Glomerular visceral epithelial cell (primary cell): ENCODE measurements at regions not wholly inside any gene's neighbourhood (a gene's known extent, or its start where the extent isn't known, plus 50 kb on each side); places are given as distances from the start of the nearest gene placed in this dataset.
"Not testable (repeated sequence)": the region's sequence is repeated elsewhere in the genome, so short reads cannot be mapped to it uniquely, and the experiment has no call there.

ENCODE experiments used
- DNase-seq: peaks from one replicate; pipeline ENCODE4 v3.0.0-alpha.2; 2016; ENCODE audit errors: extremely low spot score

DNA sequence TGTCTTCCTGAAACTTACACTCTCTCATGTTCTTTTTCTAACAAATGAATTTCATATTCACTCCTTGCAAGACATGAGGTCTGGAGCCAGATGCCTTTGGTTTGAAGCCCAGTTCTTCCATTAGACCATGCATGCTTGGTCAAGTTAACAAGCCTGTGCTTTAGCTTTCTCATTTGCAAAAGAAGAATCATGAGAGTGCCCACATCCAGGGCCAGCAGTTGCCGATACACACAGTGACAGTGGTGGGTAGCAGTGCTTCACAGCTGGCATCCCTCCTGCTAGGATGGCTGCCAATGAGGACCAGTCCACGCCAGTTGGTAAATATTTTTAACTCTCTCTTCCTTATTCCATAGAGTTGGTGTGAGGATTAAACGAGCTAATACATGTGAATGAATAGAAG is 163.1 kb downstream of the PHLDA1 start:
- DNase-seq = no peak

DNA sequence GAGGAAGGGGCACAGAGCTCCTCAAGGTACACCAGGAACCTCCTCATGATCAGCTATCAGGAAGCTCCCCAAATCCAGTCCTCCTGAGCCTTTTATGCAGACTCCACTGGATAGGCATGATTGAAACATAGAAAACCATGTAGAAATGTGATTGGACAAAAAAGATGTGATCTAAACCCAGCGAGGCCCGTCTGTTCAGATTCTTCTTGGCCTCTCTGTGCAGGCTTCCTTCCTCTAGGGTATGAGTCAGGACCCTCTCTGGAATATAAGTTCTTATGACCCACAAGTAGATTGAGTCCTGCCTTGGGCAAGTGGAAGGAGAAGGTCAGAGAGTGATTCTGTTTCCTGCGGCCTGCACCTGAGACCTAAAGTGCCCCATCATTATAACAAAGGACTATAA is 166.3 kb downstream of the PHLDA1 start:
- no peak for DNase-seq

DNA sequence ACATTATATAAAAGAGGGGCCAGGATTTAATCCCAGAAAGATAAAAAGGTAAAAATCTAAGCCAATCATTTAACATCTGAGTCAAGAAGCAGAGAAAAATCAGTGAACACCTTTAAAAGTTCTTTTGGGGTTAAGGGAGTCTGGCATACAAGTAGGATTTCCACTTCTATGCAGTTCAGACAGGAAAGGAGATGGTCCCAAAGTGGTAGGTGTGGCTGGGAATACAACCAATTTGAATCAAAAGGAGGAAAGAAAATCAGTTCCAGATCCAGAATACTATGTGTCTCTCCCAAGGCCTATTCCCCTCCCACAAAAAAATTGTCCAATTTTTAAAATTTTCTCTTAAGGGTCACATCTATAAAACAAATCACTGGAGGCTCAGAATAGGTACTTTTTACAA is 167.4 kb downstream of the PHLDA1 start:
- no peak for DNase-seq

DNA sequence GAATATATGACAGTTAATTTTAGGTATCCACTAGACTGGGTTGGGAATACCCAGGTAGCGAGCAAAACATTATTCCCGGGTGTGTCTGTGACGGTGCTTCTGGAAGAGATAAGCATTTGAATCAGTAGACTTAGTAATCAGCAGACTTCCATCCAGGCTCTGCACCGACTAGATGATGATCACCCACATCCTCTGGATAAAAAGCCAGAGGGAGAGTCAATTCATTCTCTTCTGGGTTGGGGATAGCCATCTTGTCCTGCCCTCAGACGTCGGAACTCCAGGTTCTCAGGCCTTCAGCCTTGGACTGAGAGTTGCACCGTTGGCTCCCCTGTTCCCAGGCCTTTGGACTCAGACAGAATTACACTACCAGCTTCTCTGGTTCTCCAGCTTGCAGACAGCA is 168.0 kb downstream of the PHLDA1 start:
- no peak for DNase-seq

DNA sequence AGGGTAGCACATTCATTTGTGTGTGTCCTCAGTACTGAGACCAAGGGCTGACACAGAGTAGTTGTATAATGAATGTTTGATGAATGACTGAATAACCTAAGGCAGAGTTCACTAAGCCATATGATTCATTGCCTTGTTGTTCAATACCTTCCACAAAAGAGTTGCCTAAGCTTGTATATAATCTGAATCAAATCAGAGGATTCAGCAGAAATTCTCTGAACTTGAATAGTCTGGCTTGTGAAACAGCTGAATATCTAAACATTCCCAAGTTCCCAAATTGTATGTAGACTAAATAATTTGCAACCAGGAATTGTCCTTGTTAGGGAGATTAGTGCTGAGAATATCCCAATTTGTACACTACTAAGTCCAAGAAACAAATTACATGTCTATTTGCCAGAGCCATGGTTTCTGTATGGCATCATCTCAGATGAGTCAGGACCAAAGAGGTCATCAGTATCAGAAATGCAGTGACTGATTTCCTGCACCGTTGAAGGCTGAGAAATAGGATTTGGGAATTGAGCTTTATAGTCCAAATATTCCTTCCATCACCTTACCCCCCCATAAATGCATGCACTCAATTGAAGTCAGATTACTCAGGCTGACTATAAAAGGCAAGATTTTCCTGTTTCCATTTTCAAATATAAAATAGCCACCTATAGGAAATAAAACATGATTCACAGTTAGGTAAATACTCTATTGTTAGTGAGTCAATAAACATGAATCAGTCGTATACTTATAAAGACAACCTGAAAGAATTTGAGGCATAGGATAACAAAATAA is 168.7 kb downstream of the PHLDA1 start:
- peak; percentile 46 for DNase-seq

DNA sequence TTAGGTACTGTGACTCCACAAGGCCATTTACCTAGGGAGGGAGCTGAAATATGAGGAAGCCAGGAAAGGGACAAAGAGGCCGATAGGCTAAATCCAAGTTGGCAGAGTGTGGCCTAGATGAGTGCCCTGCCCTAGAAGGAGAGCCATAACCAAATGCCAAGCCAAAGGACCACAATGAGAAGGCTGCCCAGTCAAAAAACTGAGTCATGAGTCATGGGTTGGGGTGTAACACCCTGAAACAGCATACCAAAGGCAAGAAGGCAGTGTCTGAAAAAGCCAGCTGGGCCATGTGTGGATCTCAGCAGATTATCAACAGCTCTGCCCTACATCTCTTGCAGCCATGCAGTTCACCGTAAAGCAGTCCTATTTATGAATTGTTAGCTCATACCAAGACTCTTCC is 171.7 kb downstream of the PHLDA1 start:
- DNase-seq = no peak

DNA sequence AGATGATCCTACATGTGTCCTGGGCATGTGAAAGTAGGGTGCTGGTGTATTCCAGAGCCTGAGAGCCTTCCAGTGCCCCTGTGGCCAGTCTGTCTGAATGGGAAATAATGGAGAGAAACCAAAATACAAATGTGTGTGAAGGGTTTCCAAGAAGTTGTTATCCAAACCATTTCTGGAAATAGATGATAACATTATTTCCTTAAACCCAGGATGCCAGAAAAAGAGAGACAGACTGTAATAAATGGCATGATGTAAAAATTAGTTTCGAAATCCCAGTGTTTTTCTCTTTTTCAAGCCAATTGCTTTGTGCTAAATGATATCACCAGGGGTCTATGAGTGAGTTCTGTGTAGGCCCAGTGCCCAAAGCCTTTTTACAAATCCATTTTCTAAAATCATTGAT is 175.3 kb downstream of the PHLDA1 start:
- DNase-seq = no peak

DNA sequence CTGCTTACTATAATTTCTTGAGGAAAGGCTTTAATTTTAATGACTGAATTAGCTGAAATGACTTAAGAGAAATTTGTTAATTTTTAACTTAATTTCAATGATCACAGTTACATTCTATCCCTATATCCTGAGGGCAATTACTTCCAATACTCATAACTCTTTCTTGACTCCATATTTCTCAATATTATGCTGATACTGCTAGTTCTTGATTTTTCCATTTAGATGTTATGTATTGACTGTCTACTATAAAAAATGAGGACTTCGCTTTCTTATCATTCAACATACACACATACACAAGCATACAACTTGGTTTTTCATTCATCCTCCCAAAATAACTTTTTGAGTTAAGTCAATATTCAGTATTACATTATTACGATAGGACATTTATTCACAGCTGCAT is 176.2 kb downstream of the PHLDA1 start:
- DNase-seq = no peak

DNA sequence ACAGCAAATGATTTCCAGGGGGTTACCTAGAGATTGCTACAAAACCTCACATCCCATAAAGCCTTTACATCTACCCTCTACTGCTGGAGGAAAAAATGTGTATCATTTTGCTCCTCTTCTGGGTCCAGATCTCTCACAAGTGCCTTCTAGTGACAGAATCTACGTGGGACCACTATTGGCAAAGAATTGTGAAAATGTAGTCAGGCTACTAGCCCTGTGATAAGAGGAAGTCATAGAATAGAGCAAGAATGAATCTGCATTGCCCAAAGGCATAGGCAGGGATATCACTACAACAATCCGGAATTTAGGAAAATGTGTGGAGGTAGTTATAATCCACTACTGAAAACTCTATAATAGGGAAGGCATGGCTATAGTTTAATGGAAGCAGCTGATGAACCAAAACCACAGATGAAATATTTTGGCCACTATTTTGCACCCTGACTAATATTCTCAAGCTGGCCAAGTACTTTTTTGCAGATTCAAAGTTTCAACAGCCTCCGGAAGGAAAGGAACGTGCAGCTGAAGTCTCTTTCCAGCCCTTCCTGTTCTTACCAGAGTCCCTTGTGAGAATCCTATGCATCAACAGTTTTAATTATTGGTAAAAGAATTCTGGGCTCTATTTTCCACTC is 176.8 kb downstream of the PHLDA1 start:
- no peak for DNase-seq

DNA sequence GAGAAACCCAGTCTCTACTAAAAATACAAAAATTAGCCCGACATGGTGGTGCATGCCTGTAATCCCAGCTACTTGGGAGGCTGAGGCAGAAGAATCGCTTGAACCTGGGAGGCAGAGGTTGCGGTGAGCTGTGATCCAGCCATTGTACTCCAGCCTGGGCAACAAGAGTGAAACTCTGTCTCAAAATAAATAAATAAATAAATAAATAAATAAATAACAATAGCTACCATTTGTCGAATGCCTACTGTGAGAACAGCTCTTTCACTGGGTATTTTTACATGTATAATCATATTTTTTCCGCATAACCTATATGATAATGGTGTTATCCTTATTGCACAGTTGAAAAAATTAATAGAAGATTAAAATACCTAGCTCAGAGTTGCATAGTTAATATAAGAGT is 177.4 kb downstream of the PHLDA1 start:
- not testable (repeated sequence) for DNase-seq

DNA sequence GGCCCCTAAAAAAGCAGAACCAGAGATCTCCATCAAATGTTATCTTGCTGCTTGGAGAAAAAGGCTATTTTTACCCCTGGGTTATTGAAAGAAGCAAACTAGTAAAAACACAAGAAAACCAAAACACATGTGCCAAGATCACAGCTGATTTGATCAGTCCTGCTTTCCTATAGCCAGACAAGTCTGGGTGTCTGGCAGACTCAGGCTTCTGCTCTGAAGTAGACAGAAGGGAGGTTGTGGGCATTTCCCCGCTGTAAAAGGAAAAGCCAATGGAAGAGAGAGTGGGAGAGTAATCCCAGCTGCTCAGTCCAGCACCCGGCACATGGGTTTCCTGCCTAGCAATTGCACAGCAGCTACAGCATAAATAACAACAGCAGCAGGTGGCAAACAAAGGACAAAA is 177.9 kb downstream of the PHLDA1 start:
- no peak for DNase-seq

DNA sequence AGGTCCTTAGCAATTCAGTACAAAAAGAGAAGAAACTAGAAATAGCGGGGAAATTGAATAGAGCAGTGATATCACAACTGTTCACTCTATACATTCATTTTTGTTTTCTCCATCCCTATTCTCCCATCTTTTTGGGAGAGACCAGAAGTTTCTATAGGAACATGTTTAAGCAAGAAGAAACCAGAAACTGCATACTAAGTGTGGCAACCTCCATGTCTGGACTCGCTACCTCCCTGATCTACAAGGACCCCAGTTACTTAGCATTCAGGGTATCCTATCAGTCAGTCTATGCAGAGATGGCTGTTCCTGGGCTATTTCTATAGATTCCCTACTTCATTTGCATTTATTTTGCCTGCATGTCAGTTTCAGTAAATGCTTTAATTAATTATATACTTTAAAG is 178.6 kb downstream of the PHLDA1 start:
- no peak for DNase-seq

DNA sequence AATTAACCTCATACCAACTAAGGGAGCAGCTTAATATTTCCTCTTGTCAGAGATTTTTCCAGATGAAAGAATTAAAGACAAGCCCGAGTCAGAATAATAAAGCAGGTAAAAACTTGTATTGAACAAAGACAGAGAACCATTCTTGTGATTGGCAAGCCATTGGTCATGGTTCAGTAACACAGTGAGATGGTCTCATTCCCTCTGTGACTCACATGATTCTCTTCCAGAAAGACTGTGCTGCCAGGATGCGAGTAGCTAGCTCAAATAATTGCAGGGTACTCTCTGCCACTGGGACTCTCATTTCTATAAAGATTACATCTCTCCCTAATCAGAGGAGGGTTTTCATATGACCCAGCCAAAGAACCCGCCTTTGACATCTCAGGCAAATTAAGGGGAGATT is 179.4 kb downstream of the PHLDA1 start:
- DNase-seq = peak; percentile 57

DNA sequence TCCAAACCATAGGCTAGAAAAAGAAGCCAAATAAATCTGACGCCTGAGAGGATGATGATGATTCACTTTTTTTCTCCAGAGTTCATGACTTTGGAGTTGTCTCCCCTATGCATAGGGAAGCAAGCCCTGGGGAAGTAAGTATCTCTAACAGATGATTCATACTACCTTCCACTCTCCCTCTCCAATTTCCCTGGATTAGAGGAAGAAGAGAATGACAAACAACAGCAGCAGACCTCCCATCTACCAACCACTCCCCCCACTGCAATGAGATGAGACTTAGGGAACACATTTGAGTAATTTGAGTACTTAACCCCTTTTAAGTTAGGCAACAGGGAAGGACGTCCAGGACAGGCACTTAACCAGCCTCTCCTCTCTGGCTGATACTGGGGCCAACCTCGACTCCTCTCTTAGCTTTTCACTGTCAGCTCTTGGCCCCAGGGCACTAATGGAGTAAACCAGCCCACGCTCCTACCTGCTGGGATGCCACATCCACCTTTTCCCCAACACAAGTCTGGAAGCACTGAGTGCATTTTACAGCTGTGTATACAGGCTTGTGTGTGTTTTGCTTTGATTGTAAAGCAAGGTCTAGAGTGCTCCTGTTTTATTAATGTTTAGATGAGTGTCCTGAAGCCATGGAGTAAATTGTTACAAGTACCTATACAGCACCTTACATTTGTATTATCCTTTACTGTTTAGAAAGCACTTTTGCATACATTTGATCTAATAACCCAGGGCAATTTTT is 180.7 kb downstream of the PHLDA1 start:
- peak; percentile 61 for DNase-seq

DNA sequence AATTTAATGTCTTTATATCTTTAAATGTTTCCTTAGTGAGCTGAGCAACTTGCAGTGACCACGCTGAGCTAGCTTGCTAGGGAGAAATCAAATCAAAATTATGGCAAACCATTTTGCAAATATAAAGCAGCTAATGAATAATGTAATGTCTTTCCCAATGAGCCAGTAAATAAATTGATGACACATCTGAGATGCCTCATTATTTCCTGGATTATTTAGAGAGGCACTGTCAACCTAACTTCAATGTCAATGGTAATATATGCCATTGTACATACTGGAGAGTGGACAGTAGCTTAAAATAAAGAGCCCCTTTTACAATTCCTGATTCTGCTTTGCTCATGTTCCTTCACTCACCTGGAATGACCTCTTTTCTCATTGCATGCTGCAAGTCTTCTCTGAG is 182.6 kb downstream of the PHLDA1 start:
- DNase-seq = no peak

DNA sequence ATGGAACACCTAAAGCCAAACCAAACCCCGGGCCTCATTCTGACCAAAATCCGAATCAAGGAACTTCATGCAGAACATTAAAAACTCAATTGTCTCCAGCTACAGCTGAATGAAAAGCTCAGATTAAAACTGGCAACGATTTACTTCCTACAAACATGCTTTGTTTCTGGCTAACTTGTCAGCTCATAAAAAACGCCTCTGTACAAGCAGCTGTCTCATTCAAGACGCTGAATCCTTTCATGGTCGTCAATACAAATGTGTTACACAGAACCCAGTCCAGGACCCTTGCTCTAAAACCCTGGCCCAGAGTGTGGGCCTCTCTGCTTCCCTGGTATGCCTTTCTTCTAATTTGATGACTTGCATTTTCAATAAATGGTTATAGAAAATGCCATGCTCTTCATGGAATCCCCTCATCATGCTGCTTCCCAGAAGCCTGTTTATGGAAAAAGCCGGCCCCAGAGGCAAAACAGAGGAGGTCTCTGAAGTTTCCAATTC is 183.1 kb downstream of the PHLDA1 start:
- no peak for DNase-seq

DNA sequence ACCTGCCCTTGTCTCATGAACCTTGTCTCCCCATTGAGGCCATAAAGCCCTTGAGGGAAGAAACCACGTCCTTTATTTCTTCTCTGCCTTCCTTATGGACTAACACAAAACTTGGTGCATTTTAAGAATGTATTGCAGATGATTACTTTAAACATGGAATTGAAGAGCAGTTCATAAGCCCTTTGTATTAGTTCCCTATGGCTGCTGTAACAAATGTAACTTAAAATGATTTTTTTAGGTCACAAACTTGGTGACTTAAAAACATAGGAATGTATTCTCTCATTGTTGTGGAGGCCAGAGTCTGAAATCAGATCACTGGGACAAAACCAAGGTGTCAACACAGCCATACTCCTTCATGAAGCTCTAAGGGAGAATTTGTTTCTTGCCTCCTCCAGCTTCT is 185.5 kb downstream of the PHLDA1 start:
- DNase-seq = no peak

DNA sequence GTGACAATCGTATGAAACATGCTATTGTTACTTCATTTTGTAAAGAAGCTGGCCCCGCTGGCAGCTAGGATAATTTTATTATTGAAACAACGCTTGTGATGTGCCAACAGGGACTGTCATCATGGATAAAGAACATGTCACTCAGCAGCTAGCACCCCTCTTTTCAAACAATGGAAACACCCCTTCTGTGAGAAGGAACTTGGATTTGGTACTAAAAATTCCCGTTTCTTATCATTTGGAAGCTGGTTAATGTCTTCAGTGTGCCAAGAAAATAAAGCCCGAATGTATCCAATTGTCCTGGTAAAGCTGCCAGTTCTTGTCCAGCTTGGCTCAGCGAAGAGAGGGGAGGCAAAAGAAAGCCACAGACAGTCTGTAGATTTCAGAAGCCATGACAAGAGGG is 186.6 kb downstream of the PHLDA1 start:
- DNase-seq = no peak

DNA sequence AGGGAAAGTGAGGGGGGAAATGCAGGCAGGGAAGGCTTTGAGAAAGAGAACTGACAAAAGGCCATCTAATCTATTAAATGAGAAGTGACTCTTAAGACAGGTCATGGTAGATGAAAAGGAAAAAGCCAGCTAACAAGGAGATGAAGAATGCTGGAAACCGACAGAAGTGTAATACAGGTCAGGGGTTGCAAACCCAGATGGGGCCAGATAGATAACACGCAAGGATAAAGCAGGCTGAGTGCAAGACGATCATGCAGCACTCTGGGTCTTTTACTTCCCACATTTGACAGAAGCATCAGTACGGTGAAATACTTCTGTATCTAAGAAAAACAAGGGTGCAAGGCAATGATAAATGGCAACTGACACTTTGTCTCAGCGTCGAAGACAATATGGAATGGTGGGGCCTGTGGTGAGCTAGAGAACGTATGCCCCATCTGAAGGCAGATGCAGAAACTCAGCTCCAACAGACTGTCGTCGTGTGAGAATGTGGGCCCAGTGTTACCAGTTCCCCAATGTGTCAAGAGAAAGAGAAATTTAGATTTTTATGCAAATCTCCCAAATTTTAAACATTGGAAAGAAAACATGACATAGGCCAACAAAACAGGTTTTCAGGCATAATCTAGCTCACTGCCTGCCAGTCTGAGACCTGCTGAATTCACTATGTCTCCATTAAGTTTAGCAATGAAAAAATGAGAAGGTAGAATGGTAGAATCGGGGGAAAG is 187.4 kb downstream of the PHLDA1 start:
- DNase-seq = no peak

DNA sequence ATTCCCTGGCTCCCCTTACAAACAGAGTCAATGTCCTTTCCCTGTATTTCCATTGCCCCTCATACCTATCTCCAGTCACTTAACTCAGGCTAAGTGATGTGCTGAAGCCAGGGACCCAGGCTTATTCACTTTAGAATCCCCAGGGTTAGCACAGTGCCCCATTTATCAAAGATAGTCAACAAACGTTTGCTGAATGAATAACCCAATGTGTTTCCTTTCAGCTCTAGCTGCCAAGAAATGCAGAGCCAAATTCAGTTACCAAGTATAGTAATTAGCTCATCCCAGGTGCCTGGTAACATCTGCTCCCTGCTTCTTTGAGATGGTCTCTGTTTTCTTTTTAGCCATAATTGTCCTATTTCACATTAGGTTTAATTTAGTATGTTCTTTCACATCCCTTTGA is 189.5 kb downstream of the PHLDA1 start:
- DNase-seq = no peak

DNA sequence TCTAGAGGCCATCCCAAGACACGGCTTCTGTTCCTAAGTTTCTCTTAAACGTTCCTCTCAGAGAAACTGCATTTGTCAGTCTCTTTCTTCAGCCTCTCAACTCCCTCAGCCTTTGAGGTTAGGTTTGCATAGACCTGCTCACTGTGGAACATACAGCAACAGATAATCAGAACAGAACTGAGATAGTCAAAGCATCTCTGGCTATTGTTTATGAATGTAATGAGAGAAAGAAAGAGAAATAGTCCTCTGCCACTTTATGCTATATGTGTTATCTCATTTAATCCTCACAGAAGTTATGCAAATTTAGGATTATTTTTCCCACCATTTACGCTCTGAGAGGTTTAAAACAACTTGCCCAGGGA is 190.6 kb downstream of the PHLDA1 start:
- DNase-seq = no peak

DNA sequence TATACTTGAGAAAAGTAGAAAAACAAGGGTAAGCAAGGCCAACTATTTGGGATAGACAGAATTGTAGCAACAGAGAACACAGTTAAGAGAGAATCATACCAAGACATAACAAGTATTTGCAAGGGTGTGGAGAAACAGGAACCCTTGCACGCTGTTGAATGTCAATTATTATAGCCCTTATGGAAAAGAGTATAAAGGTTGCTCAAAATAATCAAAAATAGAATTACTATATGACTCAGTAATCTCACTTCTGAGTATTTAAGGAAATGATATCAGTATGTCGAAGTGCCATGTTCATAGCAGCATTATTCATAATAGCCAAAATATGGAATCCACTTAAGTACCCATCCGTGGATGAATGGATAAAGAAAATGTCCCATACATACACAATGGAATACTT is 193.3 kb downstream of the PHLDA1 start:
- DNase-seq = no peak
